BE2C (cell line): ENCODE measurements at regions not wholly inside any gene's neighbourhood (a gene's known extent, or its start where the extent isn't known, plus 50 kb on each side); places are given as distances from the start of the nearest gene placed in this dataset.

Source experiments
- DNase-seq: peaks from one replicate; pipeline ENCODE4 v3.0.0-alpha.2; 2020
- H3K27me3 ChIP-seq: fragments of 250-450 bp; sonication (Bioruptor Pico); 2 replicates; pipeline ENCODE4 v1.5.1; 2020; ENCODE audit warnings: mild to moderate bottlenecking
- H3K36me3 ChIP-seq: fragments of 250-450 bp; sonication (Bioruptor Pico); 2 replicates; pipeline ENCODE4 v1.5.1; 2020; ENCODE audit warnings: mild to moderate bottlenecking
- H3K4me1 ChIP-seq: fragments of 250-450 bp; sonication (Bioruptor Pico); 2 replicates; pipeline ENCODE4 v1.5.1; 2020
- H3K4me3 ChIP-seq: 2 replicates; pipeline ENCODE4 v1.5.1; 2011; ENCODE audit warnings: low read depth, low read length
- H3K9me3 ChIP-seq: fragments of 250-450 bp; sonication (Bioruptor Pico); 2 replicates; pipeline ENCODE4 v1.5.1; 2020
- CTCF ChIP-seq: IDR thresholded peaks from 2 replicates; pipeline ENCODE4 v1.5.1; 2012; ENCODE audit warnings: mild to moderate bottlenecking, low read depth, low read length

DNA sequence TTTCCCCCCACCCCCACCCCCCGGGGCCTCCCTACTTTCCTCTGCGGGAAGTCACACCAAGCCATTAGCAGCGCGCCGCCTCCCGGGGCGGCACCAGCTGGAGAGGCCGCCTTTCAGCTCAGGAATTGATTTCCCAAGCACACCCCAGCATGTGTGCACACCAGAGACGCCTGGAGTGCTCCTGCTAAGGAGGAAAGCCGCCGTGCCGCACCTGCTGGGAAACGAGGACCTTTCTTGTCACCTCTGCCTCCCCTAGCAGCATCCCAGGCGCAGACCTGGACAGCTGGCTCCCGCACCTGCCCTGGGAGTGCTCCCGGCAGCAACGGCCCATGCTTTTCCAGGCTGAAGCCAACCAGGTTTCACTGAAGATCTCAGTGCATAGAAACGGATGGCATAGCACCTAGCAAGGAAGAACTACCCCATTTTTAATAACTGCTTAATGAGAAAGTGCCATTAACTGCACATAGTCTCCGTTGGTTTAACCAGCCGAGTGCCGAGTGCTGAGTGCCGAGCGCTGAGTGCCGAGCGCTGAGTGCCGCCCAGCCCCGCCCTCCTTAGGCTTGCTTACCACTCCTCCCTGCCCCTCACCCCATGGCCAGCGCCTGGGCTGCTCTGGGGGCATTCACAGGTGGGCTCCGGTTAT lies 165.0 kb downstream of the USP12 start:
- no peak for TF ChIP-seq CTCF
- DNase-seq, result peak; percentile 43
- Histone ChIP-seq H3K27me3 (no peaks in the 10 kb centered on the region; the same call in 1 of the 2 replicates), H3K4me1 (peaks cover 6% of the 10 kb centered on the region), H3K36me3 (no peaks in the 10 kb centered on the region), H3K9me3 (no peaks in the 10 kb centered on the region), H3K4me3 (peak overlapping the region; percentile 47)

DNA sequence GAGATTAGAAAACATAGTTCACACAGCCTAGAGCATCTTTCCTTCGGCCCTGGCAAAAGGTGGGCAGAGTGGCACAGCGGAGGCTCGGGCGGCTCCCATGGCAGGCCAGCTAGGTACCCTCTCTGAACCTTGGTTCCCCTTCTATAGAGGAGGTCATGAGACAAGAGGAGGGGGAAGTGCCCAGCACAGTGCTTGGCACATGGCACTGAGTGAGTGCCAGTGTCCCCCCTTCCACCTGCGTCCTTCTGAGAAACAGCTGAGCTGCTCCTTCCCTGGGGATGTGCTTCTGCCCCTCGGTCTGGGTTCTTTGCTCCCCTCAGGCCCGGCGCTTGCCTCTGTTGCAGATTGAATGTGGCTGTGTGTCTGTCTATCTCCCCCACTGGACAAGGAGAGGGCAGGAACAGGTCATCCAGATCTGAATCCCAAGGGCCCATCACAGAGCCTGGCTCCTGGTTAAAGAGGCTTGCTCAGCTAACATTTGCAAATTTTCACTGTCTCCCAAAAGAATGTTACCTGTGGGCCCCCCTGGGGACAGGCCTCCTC lies 165.6 kb downstream of the USP12 start:
- Histone ChIP-seq H3K4me3 (peak overlapping the region; percentile 47), H3K27me3 (no peaks in the 10 kb centered on the region; the same call in 1 of the 2 replicates), H3K4me1 (peaks cover 6% of the 10 kb centered on the region), H3K9me3 (no peaks in the 10 kb centered on the region), H3K36me3 (no peaks in the 10 kb centered on the region)
- no peak for DNase-seq
- no peak for TF ChIP-seq CTCF

DNA sequence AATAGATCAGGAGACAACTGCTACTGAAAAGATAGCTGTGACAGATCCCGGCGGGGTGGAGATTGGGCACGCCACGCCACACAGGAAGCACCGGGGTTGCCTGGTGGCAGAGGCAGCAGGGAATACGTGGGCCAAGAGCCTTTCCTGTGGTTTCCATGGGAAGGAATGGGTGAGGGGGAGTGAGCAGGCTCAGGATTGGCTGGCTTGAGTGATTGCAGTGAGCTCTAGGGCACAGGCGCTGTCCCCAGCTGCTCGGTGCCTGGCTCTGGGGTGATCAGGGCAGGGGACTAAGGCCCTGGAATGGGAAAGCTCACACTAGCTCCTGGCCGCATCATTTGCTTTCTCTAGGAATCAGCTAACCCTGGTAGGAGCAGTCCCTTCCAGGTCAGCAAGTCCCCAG lies 166.1 kb downstream of the USP12 start:
- H3K4me1 ChIP-seq, result peaks cover 6% of the 10 kb centered on the region
- no peaks in the 10 kb centered on the region; the same call in 1 of the 2 replicates for H3K27me3 ChIP-seq
- H3K36me3 ChIP-seq, result no peaks in the 10 kb centered on the region
- no peak for DNase-seq
- H3K9me3 ChIP-seq, result no peaks in the 10 kb centered on the region
- no peak overlapping the region for H3K4me3 ChIP-seq
- TF ChIP-seq CTCF, result no peak

DNA sequence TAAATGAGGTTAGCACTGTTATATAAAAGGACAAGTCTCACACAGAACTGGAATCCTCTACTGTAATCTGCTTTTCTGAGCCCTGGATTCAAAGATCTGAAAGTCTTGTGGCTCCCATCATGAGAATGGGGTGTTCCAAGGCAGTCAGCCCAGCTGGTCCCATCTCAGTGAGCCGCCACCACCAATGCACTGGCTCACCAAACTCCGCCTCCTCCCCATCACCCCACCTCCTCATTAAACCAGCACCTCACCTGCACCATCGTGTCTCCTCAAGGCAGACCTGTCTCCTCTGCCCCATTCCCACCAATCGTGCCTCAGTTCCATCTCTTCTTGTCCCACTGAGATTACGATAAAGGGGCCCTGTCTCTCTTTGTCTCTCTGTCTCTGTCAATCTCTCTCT lies 166.7 kb downstream of the USP12 start:
- TF ChIP-seq CTCF, result no peak
- Histone ChIP-seq H3K9me3 (no peaks in the 10 kb centered on the region), H3K4me1 (peaks cover 6% of the 10 kb centered on the region), H3K27me3 (no peaks in the 10 kb centered on the region; the same call in 1 of the 2 replicates), H3K4me3 (no peak overlapping the region), H3K36me3 (no peaks in the 10 kb centered on the region)
- no peak for DNase-seq

DNA sequence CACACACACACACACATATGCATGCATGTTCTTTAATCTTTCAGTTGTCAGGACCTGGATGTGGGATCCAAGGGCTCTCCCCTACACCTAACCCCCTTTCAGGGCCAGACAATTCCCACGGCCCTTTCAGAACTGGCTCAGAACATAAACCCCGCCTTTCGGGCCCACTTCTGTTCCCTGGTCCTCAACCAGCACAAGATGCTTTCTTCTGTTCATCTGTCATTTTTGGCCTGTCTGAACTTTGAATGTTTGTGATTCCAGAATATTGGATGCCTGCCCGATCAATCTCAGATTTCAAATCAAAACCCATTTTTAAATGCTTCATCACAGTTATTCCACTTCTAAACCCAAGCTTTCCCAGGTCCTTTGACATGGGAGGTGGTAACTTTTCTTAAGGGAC lies 167.3 kb downstream of the USP12 start:
- H3K9me3 ChIP-seq, result no peaks in the 10 kb centered on the region
- no peaks in the 10 kb centered on the region; the same call in 1 of the 2 replicates for H3K27me3 ChIP-seq
- H3K4me3 ChIP-seq, result no peak overlapping the region
- no peak for DNase-seq
- peaks cover 6% of the 10 kb centered on the region for H3K4me1 ChIP-seq
- no peak for TF ChIP-seq CTCF
- H3K36me3 ChIP-seq, result no peaks in the 10 kb centered on the region

DNA sequence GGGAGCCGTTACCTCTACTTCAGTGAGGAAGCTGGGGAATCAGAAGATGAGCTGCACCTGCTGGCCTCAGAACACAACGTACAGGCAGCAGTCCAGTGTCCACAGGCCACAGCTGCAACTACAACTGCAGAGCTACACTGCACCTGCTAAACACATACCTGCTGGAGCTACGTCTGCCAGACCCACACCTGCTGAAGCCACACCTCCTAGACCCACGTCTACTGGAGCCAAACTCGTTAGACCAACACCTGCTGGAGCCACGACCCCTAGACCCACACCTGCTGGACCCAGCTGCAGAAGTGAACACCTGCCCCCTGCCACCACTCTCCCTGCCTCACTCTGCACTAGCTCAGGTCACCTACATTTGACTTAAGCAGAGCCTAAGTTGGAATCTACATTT lies 169.9 kb downstream of the USP12 start:
- Histone ChIP-seq H3K9me3 (no peaks in the 10 kb centered on the region), H3K36me3 (no peaks in the 10 kb centered on the region), H3K4me3 (no peak overlapping the region), H3K27me3 (no peaks in the 10 kb centered on the region; the same call in 1 of the 2 replicates), H3K4me1 (peaks cover 6% of the 10 kb centered on the region)
- no peak for DNase-seq
- no peak for TF ChIP-seq CTCF
